MCF 10A (cell line): ENCODE measurements at regions not wholly inside any gene's neighbourhood (a gene's known extent, or its start where the extent isn't known, plus 50 kb on each side); places are given as distances from the start of the nearest gene placed in this dataset.

Source experiments
- BruUV-seq: library from RNA; stranded (reverse); fragments of 400-500 nt; replicated peaks from 2 replicates; lab custom pipeline; 2021; lab: Mats Ljungman, UMichigan
- CTCF ChIA-PET: fragments of 300-600 bp; sonication (Branson Sonifier 250); formaldehyde crosslinking; extraction: SDS; loops from one replicate; lab custom pipeline; 2021; ENCODE audit warnings: antibody characterized with exemption, inconsistent platforms; lab: Yijun Ruan, JAX
- POLR2A ChIA-PET: fragments of 300-600, 350-650 bp; sonication (Branson Sonifier 250); formaldehyde crosslinking; extraction: SDS; loops from one replicate; lab custom pipeline; 2020; ENCODE audit warnings: antibody characterized with exemption, inconsistent platforms; lab: Yijun Ruan, JAX
- DNase-seq: peaks from one replicate; pipeline ENCODE4 v3.0.0-alpha.2; 2018; ENCODE audit not compliant: unreplicated experiment
- H3K27ac Mint-ChIP-seq: one replicate; pipeline ENCODE4 v1.8.0; 2022; ENCODE audit warnings: mild to moderate bottlenecking, low read depth, mixed read lengths; ENCODE audit not compliant: unreplicated experiment
- H3K27me3 Mint-ChIP-seq: one replicate; pipeline ENCODE4 v1.8.0; 2022; ENCODE audit warnings: mixed read lengths; ENCODE audit not compliant: insufficient read depth, unreplicated experiment
- H3K36me3 Mint-ChIP-seq: one replicate; pipeline ENCODE4 v1.8.0; 2022; ENCODE audit warnings: mild to moderate bottlenecking, moderate library complexity, mixed read lengths; ENCODE audit not compliant: insufficient read depth, unreplicated experiment
- H3K4me1 Mint-ChIP-seq: one replicate; pipeline ENCODE4 v1.8.0; 2022; ENCODE audit warnings: mixed read lengths; ENCODE audit not compliant: insufficient read depth, unreplicated experiment
- H3K4me3 Mint-ChIP-seq: one replicate; pipeline ENCODE4 v1.8.0; 2022; ENCODE audit warnings: mild to moderate bottlenecking, moderate library complexity, mixed read lengths; ENCODE audit not compliant: unreplicated experiment
- H3K9me3 Mint-ChIP-seq: one replicate; pipeline ENCODE4 v1.8.0; 2022; ENCODE audit warnings: mixed read lengths; ENCODE audit not compliant: unreplicated experiment
- CTCF ChIP-seq: fragments of 200-600 bp; IDR thresholded peaks from one replicate; pipeline ENCODE4 v1.8.0; 2022; ENCODE audit warnings: antibody characterized with exemption, mild to moderate bottlenecking; ENCODE audit not compliant: unreplicated experiment
- intact Hi-C: fragments of 100-400 bp; cut with micrococcal nuclease; formaldehyde crosslinking; loops from 2 replicates; pipeline ENCODE4 v1.14.1; 2022

GRCh38 chr7:125547505-125547904 is 617.9 kb upstream of the POT1 start:
- intact Hi-C loops, result no loop called here
- Mint-ChIP-seq H3K36me3 (no peaks in the 10 kb centered on the region), H3K9me3 (no peaks in the 10 kb centered on the region), H3K4me3 (no peak overlapping the region), H3K4me1 (no peaks in the 10 kb centered on the region), H3K27me3 (no peaks in the 10 kb centered on the region), H3K27ac (no peak overlapping the region)
- DNase-seq, result no peak
- ChIA-PET POLR2A (no interaction called here), CTCF (no interaction called here)
- no peak for TF ChIP-seq CTCF
- BruUV-seq, result no TSS peak

GRCh38 chr7:125530553-125530952 is 600.9 kb upstream of the POT1 start:
- TF ChIP-seq CTCF, result no peak
- no peaks in the 10 kb centered on the region for H3K36me3 Mint-ChIP-seq
- ChIA-PET POLR2A (interaction anchor here (0.6 kb wide), 1 partner anchor 600 kb away, joined by 3 read pairs; no protein-coding TSS in a partner anchor), CTCF (no interaction called here)
- BruUV-seq, result no TSS peak
- H3K4me3 Mint-ChIP-seq, result no peak overlapping the region
- no peak for DNase-seq
- intact Hi-C loops, result no loop called here
- no peaks in the 10 kb centered on the region for H3K27me3 Mint-ChIP-seq
- H3K9me3 Mint-ChIP-seq, result no peaks in the 10 kb centered on the region
- H3K27ac Mint-ChIP-seq, result no peak overlapping the region
- H3K4me1 Mint-ChIP-seq, result no peaks in the 10 kb centered on the region

GRCh38 chr7:125529249-125529648 is 599.6 kb upstream of the POT1 start:
- Mint-ChIP-seq H3K27ac (no peak overlapping the region), H3K9me3 (no peaks in the 10 kb centered on the region), H3K36me3 (no peaks in the 10 kb centered on the region), H3K27me3 (no peaks in the 10 kb centered on the region), H3K4me1 (no peaks in the 10 kb centered on the region), H3K4me3 (no peak overlapping the region)
- ChIA-PET POLR2A (no interaction called here), CTCF (no interaction called here)
- no peak for DNase-seq
- no TSS peak for BruUV-seq
- intact Hi-C loops, result no loop called here
- no peak for TF ChIP-seq CTCF

GRCh38 chr7:125526958-125527357 is 597.3 kb upstream of the POT1 start:
- Mint-ChIP-seq H3K9me3 (no peaks in the 10 kb centered on the region), H3K4me1 (no peaks in the 10 kb centered on the region), H3K36me3 (no peaks in the 10 kb centered on the region), H3K27me3 (no peaks in the 10 kb centered on the region), H3K27ac (no peak overlapping the region), H3K4me3 (no peak overlapping the region)
- TF ChIP-seq CTCF, result no peak
- intact Hi-C loops, result no loop called here
- ChIA-PET CTCF (interaction anchor here (0.7 kb wide), 1 partner anchor 12 kb away, joined by 4 read pairs; no protein-coding TSS in a partner anchor), POLR2A (no interaction called here)
- BruUV-seq, result no TSS peak
- no peak for DNase-seq
